AG09319 (cell line): ENCODE measurements at regions not wholly inside any gene's neighbourhood (a gene's known extent, or its start where the extent isn't known, plus 50 kb on each side); places are given as distances from the start of the nearest gene placed in this dataset.
A peak's percentile ranks its signal among the peaks of the same experiment; 100 is the strongest.
"Not testable (repeated sequence)": the region's sequence is repeated elsewhere in the genome, so short reads cannot be mapped to it uniquely, and the experiment has no call there.

Source experiments
- DNase-seq: peaks from one replicate; pipeline ENCODE4 v3.0.0-alpha.2; 2010; ENCODE audit warnings: low read depth; ENCODE audit errors: extremely low read depth
- CTCF ChIP-seq: IDR thresholded peaks from 2 replicates; pipeline ENCODE4 v1.5.1; 2011; ENCODE audit warnings: low read depth, mild to moderate bottlenecking, inconsistent platforms, low read length, moderate library complexity

GRCh38 chr9:87781331-87781730 is 55.4 kb downstream of the CTSL start:
- no peak for TF ChIP-seq CTCF
- no peak for DNase-seq

- DNase-seq = no peak
- TF ChIP-seq CTCF = no peak
Measured at GRCh38 chr9:87783180-87783579, 57.3 kb downstream of the CTSL start.

GRCh38 chr9:87785315-87785970 is 59.5 kb downstream of the CTSL start:
- not testable (repeated sequence) for DNase-seq

- TF ChIP-seq CTCF = no peak
- DNase-seq = no peak
Measured at GRCh38 chr9:87786423-87786822, 60.5 kb downstream of the CTSL start.

GRCh38 chr9:87786876-87787275 is 61.0 kb downstream of the CTSL start:
- no peak for TF ChIP-seq CTCF
- no peak for DNase-seq

GRCh38 chr9:87787735-87788134 is 61.8 kb downstream of the CTSL start:
- DNase-seq = no peak
- TF ChIP-seq CTCF = no peak

GRCh38 chr9:87792831-87793288 is 66.9 kb downstream of the CTSL start:
- peak; percentile 34 for TF ChIP-seq CTCF
- peak; percentile 75 for DNase-seq

GRCh38 chr9:87793292-87793691 is 67.4 kb downstream of the CTSL start:
- TF ChIP-seq CTCF = no peak
- DNase-seq = peak; percentile 67
